ENCODE measurements at regions not wholly inside any gene's neighbourhood (a gene's known extent, or its start where the extent isn't known, plus 50 kb on each side); places are given as distances from the start of the nearest gene placed in this dataset.
"Not testable (repeated sequence)": the region's sequence is repeated elsewhere in the genome, so short reads cannot be mapped to it uniquely, and the experiment has no call there.

GRCh38 chr18:78492813-78493371 lies 486.7 kb upstream of the SALL3 start:
- Mint-ChIP-seq H3K36me3 (ENCODE audit: low read depth) (no peaks in the 10 kb centered on the region), H3K27ac (no peak overlapping the region), H3K9me3 (ENCODE audit: low read depth) (peaks cover 4% of the 10 kb centered on the region), H3K4me1 (no peaks in the 10 kb centered on the region), H3K27me3 (no peaks in the 10 kb centered on the region), H3K4me3 (no peak overlapping the region)
- no peak for ATAC-seq
- CTCF ChIA-PET: no interaction called here
- POLR2A ChIA-PET: no interaction called here
- intact Hi-C loops (cut with DNase I, micrococcal nuclease): no loop called here
- no peak for DNase-seq

- H3K9me3 Mint-ChIP-seq (ENCODE audit: low read depth); H3K27me3 Mint-ChIP-seq; H3K36me3 Mint-ChIP-seq (ENCODE audit: low read depth); CTCF ChIA-PET; ATAC-seq; H3K27ac Mint-ChIP-seq; POLR2A ChIA-PET; intact Hi-C loops (cut with DNase I, micrococcal nuclease); H3K4me3 Mint-ChIP-seq; H3K4me1 Mint-ChIP-seq: not testable (repeated sequence)
- DNase-seq: peak; percentile 45
These were observed 486.1 kb upstream of the SALL3 start for GRCh38 chr18:78493490-78493889.

GRCh38 chr18:78494204-78495085 lies 485.2 kb upstream of the SALL3 start:
- ChIA-PET POLR2A (no interaction called here), CTCF (no interaction called here)
- Mint-ChIP-seq H3K36me3 (ENCODE audit: low read depth) (no peaks in the 10 kb centered on the region), H3K27me3 (no peaks in the 10 kb centered on the region), H3K9me3 (ENCODE audit: low read depth) (peaks cover 4% of the 10 kb centered on the region), H3K4me3 (no peak overlapping the region), H3K27ac (no peak overlapping the region), H3K4me1 (no peaks in the 10 kb centered on the region)
- DNase-seq (no peak), ATAC-seq (no peak)
- intact Hi-C loops (cut with DNase I, micrococcal nuclease): no loop called here

- Mint-ChIP-seq H3K9me3 (ENCODE audit: low read depth) (peaks cover 4% of the 10 kb centered on the region), H3K27ac (no peak overlapping the region), H3K27me3 (no peaks in the 10 kb centered on the region), H3K4me3 (no peak overlapping the region), H3K4me1 (no peaks in the 10 kb centered on the region), H3K36me3 (ENCODE audit: low read depth) (no peaks in the 10 kb centered on the region)
- CTCF ChIA-PET: no interaction called here
- intact Hi-C loops (cut with DNase I, micrococcal nuclease): no loop called here
- ATAC-seq (no peak), DNase-seq (no peak)
- POLR2A ChIA-PET: no interaction called here
These were observed 484.1 kb upstream of the SALL3 start for GRCh38 chr18:78495550-78495949.

GRCh38 chr18:78496079-78496478 lies 483.5 kb upstream of the SALL3 start:
- Mint-ChIP-seq H3K9me3 (ENCODE audit: low read depth) (peaks cover 2% of the 10 kb centered on the region), H3K4me3 (no peak overlapping the region), H3K36me3 (ENCODE audit: low read depth) (no peaks in the 10 kb centered on the region), H3K4me1 (no peaks in the 10 kb centered on the region), H3K27me3 (no peaks in the 10 kb centered on the region), H3K27ac (no peak overlapping the region)
- ChIA-PET CTCF (no interaction called here), POLR2A (no interaction called here)
- DNase-seq (no peak), ATAC-seq (no peak)
- intact Hi-C loops (cut with DNase I, micrococcal nuclease): no loop called here

- H3K4me1 Mint-ChIP-seq: no peaks in the 10 kb centered on the region
- DNase-seq (no peak), ATAC-seq (no peak)
- H3K27me3 Mint-ChIP-seq: no peaks in the 10 kb centered on the region
- peaks cover 2% of the 10 kb centered on the region for H3K9me3 Mint-ChIP-seq (ENCODE audit: low read depth)
- POLR2A ChIA-PET: no interaction called here
- no peaks in the 10 kb centered on the region for H3K36me3 Mint-ChIP-seq (ENCODE audit: low read depth)
- H3K4me3 Mint-ChIP-seq: no peak overlapping the region
- no peak overlapping the region for H3K27ac Mint-ChIP-seq
- intact Hi-C loops (cut with DNase I, micrococcal nuclease): no loop called here
- CTCF ChIA-PET: no interaction called here
These were observed 482.0 kb upstream of the SALL3 start for GRCh38 chr18:78497641-78498040.

GRCh38 chr18:78499586-78499985 lies 480.0 kb upstream of the SALL3 start:
- ATAC-seq: no peak
- Mint-ChIP-seq H3K9me3 (ENCODE audit: low read depth) (no peaks in the 10 kb centered on the region), H3K4me1 (no peaks in the 10 kb centered on the region), H3K27me3 (no peaks in the 10 kb centered on the region), H3K4me3 (no peak overlapping the region), H3K27ac (no peak overlapping the region), H3K36me3 (ENCODE audit: low read depth) (no peaks in the 10 kb centered on the region)
- no peak for DNase-seq
- ChIA-PET POLR2A (no interaction called here), CTCF (no interaction called here)
- intact Hi-C loops (cut with DNase I, micrococcal nuclease): no loop called here

GRCh38 chr18:78501251-78501650 lies 478.4 kb upstream of the SALL3 start:
- Mint-ChIP-seq H3K4me3 (no peak overlapping the region), H3K9me3 (ENCODE audit: low read depth) (no peaks in the 10 kb centered on the region), H3K27me3 (no peaks in the 10 kb centered on the region), H3K27ac (no peak overlapping the region), H3K4me1 (no peaks in the 10 kb centered on the region), H3K36me3 (ENCODE audit: low read depth) (no peaks in the 10 kb centered on the region)
- intact Hi-C loops (cut with DNase I, micrococcal nuclease): no loop called here
- ChIA-PET POLR2A (no interaction called here), CTCF (no interaction called here)
- no peak for ATAC-seq
- DNase-seq: no peak

- H3K36me3 Mint-ChIP-seq (ENCODE audit: low read depth): no peaks in the 10 kb centered on the region
- ChIA-PET CTCF (no interaction called here), POLR2A (no interaction called here)
- H3K27ac Mint-ChIP-seq: no peak overlapping the region
- ATAC-seq: no peak
- no peak overlapping the region for H3K4me3 Mint-ChIP-seq
- H3K4me1 Mint-ChIP-seq: no peaks in the 10 kb centered on the region
- no peaks in the 10 kb centered on the region for H3K27me3 Mint-ChIP-seq
- DNase-seq: no peak
- peaks cover 4% of the 10 kb centered on the region for H3K9me3 Mint-ChIP-seq (ENCODE audit: low read depth)
- intact Hi-C loops (cut with DNase I, micrococcal nuclease): no loop called here
These were observed 476.5 kb upstream of the SALL3 start for GRCh38 chr18:78503129-78503528.

GRCh38 chr18:78505851-78506461 lies 473.7 kb upstream of the SALL3 start:
- no peak overlapping the region for H3K4me3 Mint-ChIP-seq
- intact Hi-C loops (cut with DNase I, micrococcal nuclease): no loop called here
- H3K9me3 Mint-ChIP-seq (ENCODE audit: low read depth): peaks cover 4% of the 10 kb centered on the region
- ATAC-seq (no peak), DNase-seq (no peak)
- H3K27me3 Mint-ChIP-seq: no peaks in the 10 kb centered on the region
- no peaks in the 10 kb centered on the region for H3K36me3 Mint-ChIP-seq (ENCODE audit: low read depth)
- no peak overlapping the region for H3K27ac Mint-ChIP-seq
- no peaks in the 10 kb centered on the region for H3K4me1 Mint-ChIP-seq
- ChIA-PET POLR2A (no interaction called here), CTCF (no interaction called here)

GRCh38 chr18:78507217-78507616 lies 472.4 kb upstream of the SALL3 start:
- ATAC-seq (no peak), DNase-seq (no peak)
- peaks cover 4% of the 10 kb centered on the region for H3K9me3 Mint-ChIP-seq (ENCODE audit: low read depth)
- no peaks in the 10 kb centered on the region for H3K4me1 Mint-ChIP-seq
- no peaks in the 10 kb centered on the region for H3K36me3 Mint-ChIP-seq (ENCODE audit: low read depth)
- no peaks in the 10 kb centered on the region for H3K27me3 Mint-ChIP-seq
- intact Hi-C loops (cut with DNase I, micrococcal nuclease): no loop called here
- no peak overlapping the region for H3K27ac Mint-ChIP-seq
- H3K4me3 Mint-ChIP-seq: no peak overlapping the region
- ChIA-PET CTCF (no interaction called here), POLR2A (no interaction called here)

- H3K27me3 Mint-ChIP-seq; intact Hi-C loops (cut with DNase I, micrococcal nuclease); H3K27ac Mint-ChIP-seq; H3K4me1 Mint-ChIP-seq; H3K9me3 Mint-ChIP-seq (ENCODE audit: low read depth); POLR2A ChIA-PET; ATAC-seq; CTCF ChIA-PET; H3K4me3 Mint-ChIP-seq; H3K36me3 Mint-ChIP-seq (ENCODE audit: low read depth); DNase-seq: not testable (repeated sequence)
These were observed 471.3 kb upstream of the SALL3 start for GRCh38 chr18:78508228-78508824.
